ENCODE measurements at regions not wholly inside any gene's neighbourhood (a gene's known extent, or its start where the extent isn't known, plus 50 kb on each side); places are given as distances from the start of the nearest gene placed in this dataset.

GRCh38 chr15:97504031-97504792 is 456.3 kb upstream of the ARRDC4 start:
- peaks cover 0 to 1% of the 10 kb centered on the region in 2 donors for H3K9me3 Mint-ChIP-seq
- no peaks in the 10 kb centered on the region for H3K4me1 Mint-ChIP-seq
- DNase-seq (no peak), ATAC-seq (replicated peaks) (no peak)
- no peaks in the 10 kb centered on the region for H3K27me3 Mint-ChIP-seq
- H3K27ac Mint-ChIP-seq: no peak overlapping the region
- no peaks in the 10 kb centered on the region for H3K36me3 Mint-ChIP-seq
- H3K4me3 Mint-ChIP-seq: no peak overlapping the region

DNA sequence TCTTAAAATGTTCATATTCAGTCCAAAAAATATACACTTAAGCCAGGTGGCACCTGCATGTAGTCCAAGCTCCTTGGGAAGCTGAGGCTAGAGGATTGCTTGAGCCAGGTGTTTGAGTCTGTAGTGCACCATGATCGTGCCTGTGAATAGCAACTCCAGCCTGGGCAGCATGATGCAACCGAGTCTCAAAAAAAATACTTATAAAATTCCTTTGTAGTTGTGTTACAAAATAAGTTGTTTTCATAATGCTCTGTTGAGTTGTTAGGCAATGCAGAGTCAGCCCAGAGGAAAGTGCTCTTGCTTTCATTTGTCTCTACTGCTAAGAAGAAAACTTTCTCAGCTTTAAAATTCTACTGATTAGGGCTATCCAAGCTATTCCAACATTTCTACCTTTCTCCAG is 442.8 kb upstream of the ARRDC4 start:
- Mint-ChIP-seq H3K9me3 (no peaks in the 10 kb centered on the region), H3K4me1 (peaks cover 0 to 2% of the 10 kb centered on the region in 2 donors), H3K4me3 (no peak overlapping the region), H3K27me3 (no peaks in the 10 kb centered on the region), H3K36me3 (no peaks in the 10 kb centered on the region), H3K27ac (no peak overlapping the region)
- no peak for ATAC-seq (replicated peaks)
- DNase-seq: no peak

DNA sequence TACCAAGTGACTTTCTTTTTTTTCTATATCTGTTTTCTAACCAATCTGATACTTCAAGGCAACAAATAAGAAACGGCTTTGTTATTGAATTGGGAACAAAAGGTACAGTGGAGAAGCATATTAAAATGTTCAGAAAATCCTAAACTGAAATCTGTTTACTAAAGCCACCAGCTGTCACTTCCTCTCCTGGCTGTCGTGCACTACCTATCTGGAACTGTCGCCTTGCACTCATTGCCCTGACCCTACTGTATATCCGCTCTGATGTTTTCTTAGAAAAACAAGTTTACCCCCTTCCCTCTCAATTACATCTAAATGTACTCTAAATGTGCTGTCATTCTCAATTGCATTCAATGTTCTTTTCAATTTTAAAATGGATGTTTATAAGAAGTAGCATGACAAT is 439.8 kb upstream of the ARRDC4 start:
- no peak for ATAC-seq (replicated peaks)
- Mint-ChIP-seq H3K27ac (no peak overlapping the region), H3K4me1 (peaks cover 0 to 2% of the 10 kb centered on the region in 2 donors), H3K9me3 (peaks cover 2 to 4% of the 10 kb centered on the region in 2 donors), H3K4me3 (no peak overlapping the region), H3K27me3 (no peaks in the 10 kb centered on the region), H3K36me3 (no peaks in the 10 kb centered on the region)
- no peak for DNase-seq

GRCh38 chr15:97521381-97522285 is 438.9 kb upstream of the ARRDC4 start:
- DNase-seq (no peak), ATAC-seq (replicated peaks) (no peak)
- no peaks in the 10 kb centered on the region for H3K27me3 Mint-ChIP-seq
- no peaks in the 10 kb centered on the region for H3K36me3 Mint-ChIP-seq
- peaks cover 2 to 4% of the 10 kb centered on the region in 2 donors for H3K9me3 Mint-ChIP-seq
- H3K4me1 Mint-ChIP-seq: peaks cover 0 to 2% of the 10 kb centered on the region in 2 donors
- no peak overlapping the region for H3K4me3 Mint-ChIP-seq
- H3K27ac Mint-ChIP-seq: no peak overlapping the region

GRCh38 chr15:97522347-97522746 is 438.2 kb upstream of the ARRDC4 start:
- Mint-ChIP-seq H3K4me1 (peaks cover 0 to 2% of the 10 kb centered on the region in 2 donors), H3K27me3 (no peaks in the 10 kb centered on the region), H3K27ac (no peak overlapping the region), H3K36me3 (no peaks in the 10 kb centered on the region), H3K9me3 (peaks cover 2 to 6% of the 10 kb centered on the region in 2 donors), H3K4me3 (no peak overlapping the region)
- ATAC-seq (replicated peaks): no peak
- no peak for DNase-seq

- H3K9me3 Mint-ChIP-seq: peaks cover 2 to 8% of the 10 kb centered on the region in 2 donors
- peaks cover 0 to 2% of the 10 kb centered on the region in 2 donors for H3K4me1 Mint-ChIP-seq
- H3K4me3 Mint-ChIP-seq: no peak overlapping the region
- ATAC-seq (replicated peaks): no peak
- no peaks in the 10 kb centered on the region for H3K36me3 Mint-ChIP-seq
- no peak for DNase-seq
- H3K27ac Mint-ChIP-seq: no peak overlapping the region
- H3K27me3 Mint-ChIP-seq: no peaks in the 10 kb centered on the region
Measured at GRCh38 chr15:97525809-97526208, 434.7 kb upstream of the ARRDC4 start.

DNA sequence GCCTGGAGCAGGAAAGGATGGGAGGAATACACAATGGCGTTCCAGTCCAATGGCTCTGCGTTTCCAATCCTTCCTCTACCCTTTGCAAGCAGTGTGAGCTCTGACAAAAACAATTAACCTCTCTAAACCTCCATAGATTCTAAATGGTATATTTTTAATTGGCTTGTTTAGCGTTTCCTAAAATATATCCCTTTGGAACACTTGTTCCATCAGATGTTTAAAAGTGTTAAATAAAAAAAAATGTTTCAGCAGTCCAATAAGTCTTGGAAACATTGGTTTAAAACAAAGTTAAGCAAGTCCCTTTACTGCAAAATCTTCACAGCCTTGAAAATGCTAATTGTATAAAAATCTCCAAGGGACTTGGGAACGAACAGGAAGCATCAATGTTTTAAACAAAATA is 432.3 kb upstream of the ARRDC4 start:
- ATAC-seq (replicated peaks): no peak
- Mint-ChIP-seq H3K27me3 (no peaks in the 10 kb centered on the region), H3K4me1 (no peaks in the 10 kb centered on the region), H3K27ac (no peak overlapping the region), H3K36me3 (no peaks in the 10 kb centered on the region), H3K9me3 (peaks cover 2 to 8% of the 10 kb centered on the region in 2 donors), H3K4me3 (no peak overlapping the region)
- no peak for DNase-seq

DNA sequence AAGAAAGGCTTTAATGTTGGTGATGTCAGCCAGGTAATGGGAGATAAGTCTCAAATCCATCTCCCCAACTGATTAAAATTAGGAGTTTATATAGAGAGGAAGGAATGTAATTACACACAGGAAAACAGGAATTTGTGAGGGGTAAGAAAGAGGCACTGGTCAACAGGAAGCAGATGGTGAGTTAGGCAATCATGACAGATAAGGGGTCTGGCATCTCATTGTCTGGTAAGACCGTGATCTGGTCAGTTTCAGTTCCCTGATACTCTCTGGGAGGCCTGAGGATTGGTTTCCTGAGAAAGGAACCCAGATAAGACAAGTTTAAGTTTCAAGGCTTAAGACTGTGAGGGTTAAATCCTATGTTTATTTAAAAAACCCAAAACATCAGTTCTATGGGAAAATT is 414.7 kb upstream of the ARRDC4 start:
- no peak overlapping the region for H3K27ac Mint-ChIP-seq
- no peaks in the 10 kb centered on the region for H3K4me1 Mint-ChIP-seq
- no peak for DNase-seq
- no peaks in the 10 kb centered on the region for H3K27me3 Mint-ChIP-seq
- no peak for ATAC-seq (replicated peaks)
- H3K36me3 Mint-ChIP-seq: no peaks in the 10 kb centered on the region
- H3K4me3 Mint-ChIP-seq: no peak overlapping the region
- peaks cover 13 to 26% of the 10 kb centered on the region in 2 donors for H3K9me3 Mint-ChIP-seq

DNA sequence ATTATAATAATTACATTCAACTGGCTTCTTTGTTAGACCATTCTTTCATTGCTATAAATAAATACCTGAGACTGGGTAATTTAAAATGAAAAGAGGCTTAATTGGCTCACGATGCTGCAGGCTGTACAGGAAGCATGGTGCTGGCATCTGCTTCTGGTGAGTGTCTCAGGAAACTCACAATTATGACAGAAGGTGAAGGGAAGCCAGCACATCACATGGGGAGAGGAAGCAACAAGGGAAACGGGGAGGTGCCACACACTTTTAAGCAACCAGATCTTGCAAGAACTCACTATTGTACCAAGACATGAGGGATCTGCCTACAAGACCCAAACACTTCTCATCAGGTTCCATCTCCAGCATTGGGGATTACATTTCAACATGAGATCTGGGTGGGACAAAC is 413.1 kb upstream of the ARRDC4 start:
- Mint-ChIP-seq H3K27me3 (no peaks in the 10 kb centered on the region), H3K9me3 (peaks cover 15 to 31% of the 10 kb centered on the region in 2 donors), H3K36me3 (no peaks in the 10 kb centered on the region), H3K4me3 (no peak overlapping the region), H3K4me1 (no peaks in the 10 kb centered on the region), H3K27ac (no peak overlapping the region)
- no peak for DNase-seq
- no peak for ATAC-seq (replicated peaks)

- DNase-seq (no peak), ATAC-seq (replicated peaks) (no peak)
- H3K4me3 Mint-ChIP-seq: no peak overlapping the region
- no peaks in the 10 kb centered on the region for H3K27me3 Mint-ChIP-seq
- peaks cover 0 to 4% of the 10 kb centered on the region in 2 donors for H3K9me3 Mint-ChIP-seq
- H3K36me3 Mint-ChIP-seq: no peaks in the 10 kb centered on the region
- H3K4me1 Mint-ChIP-seq: no peaks in the 10 kb centered on the region
- no peak overlapping the region for H3K27ac Mint-ChIP-seq
Measured at GRCh38 chr15:97561529-97561928, 399.0 kb upstream of the ARRDC4 start.

- ATAC-seq (replicated peaks) (no peak), DNase-seq (no peak)
- H3K4me1 Mint-ChIP-seq: no peaks in the 10 kb centered on the region
- no peak overlapping the region for H3K27ac Mint-ChIP-seq
- H3K9me3 Mint-ChIP-seq: peaks cover 0 to 4% of the 10 kb centered on the region in 2 donors
- no peak overlapping the region for H3K4me3 Mint-ChIP-seq
- H3K27me3 Mint-ChIP-seq: no peaks in the 10 kb centered on the region
- H3K36me3 Mint-ChIP-seq: no peaks in the 10 kb centered on the region
Measured at GRCh38 chr15:97563516-97563915, 397.0 kb upstream of the ARRDC4 start.

DNA sequence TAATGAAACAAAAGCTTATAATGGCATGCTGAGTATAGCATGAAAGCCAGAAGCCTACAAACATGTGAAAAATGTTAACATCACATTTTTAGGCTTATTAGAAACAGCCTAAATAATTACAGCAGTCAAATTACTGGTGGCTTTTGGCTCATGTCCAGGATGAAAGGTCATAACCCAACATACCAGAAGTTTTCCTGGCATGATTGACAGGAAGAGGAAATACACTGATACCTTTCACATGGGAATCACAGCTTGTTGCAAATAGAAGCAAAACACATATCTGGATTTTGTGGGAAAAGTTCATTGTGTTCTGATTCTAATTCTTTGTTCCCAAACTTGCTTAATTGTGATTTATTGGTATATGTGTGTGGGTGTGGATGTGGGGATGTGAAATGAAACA is 393.5 kb upstream of the ARRDC4 start:
- H3K4me3 Mint-ChIP-seq: no peak overlapping the region
- H3K9me3 Mint-ChIP-seq: peaks cover 0 to 5% of the 10 kb centered on the region in 2 donors
- H3K4me1 Mint-ChIP-seq: no peaks in the 10 kb centered on the region

DNA sequence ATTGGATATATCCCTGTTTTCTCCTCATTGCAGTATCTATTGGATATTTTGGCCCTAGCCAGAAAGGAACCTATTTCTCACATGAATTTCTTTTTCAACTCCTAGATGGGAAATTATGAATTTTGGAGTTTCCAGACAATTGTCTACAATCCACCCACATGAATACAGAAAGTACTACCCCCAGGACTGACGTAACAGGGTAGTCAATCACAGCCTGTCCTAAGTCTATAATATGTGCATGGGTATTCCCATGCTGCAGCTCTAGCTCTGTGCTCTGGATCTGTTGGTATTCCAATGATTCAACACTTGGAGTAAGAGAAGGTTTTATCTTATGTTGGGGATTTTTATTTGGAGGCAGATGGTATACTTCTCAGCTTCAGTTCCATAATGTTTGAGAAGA is 393.1 kb upstream of the ARRDC4 start:
- Mint-ChIP-seq H3K4me3 (no peak overlapping the region), H3K36me3 (no peaks in the 10 kb centered on the region), H3K9me3 (peaks cover 0 to 5% of the 10 kb centered on the region in 2 donors), H3K27me3 (no peaks in the 10 kb centered on the region), H3K4me1 (no peaks in the 10 kb centered on the region), H3K27ac (no peak overlapping the region)
- ATAC-seq (replicated peaks) (no peak), DNase-seq (no peak)

More for the DNA sequence above, 393.5 kb upstream of the ARRDC4 start:
- ATAC-seq (replicated peaks) (no peak), DNase-seq (no peak)
- H3K36me3 Mint-ChIP-seq: no peaks in the 10 kb centered on the region
- H3K27me3 Mint-ChIP-seq: no peaks in the 10 kb centered on the region
- no peak overlapping the region for H3K27ac Mint-ChIP-seq

DNA sequence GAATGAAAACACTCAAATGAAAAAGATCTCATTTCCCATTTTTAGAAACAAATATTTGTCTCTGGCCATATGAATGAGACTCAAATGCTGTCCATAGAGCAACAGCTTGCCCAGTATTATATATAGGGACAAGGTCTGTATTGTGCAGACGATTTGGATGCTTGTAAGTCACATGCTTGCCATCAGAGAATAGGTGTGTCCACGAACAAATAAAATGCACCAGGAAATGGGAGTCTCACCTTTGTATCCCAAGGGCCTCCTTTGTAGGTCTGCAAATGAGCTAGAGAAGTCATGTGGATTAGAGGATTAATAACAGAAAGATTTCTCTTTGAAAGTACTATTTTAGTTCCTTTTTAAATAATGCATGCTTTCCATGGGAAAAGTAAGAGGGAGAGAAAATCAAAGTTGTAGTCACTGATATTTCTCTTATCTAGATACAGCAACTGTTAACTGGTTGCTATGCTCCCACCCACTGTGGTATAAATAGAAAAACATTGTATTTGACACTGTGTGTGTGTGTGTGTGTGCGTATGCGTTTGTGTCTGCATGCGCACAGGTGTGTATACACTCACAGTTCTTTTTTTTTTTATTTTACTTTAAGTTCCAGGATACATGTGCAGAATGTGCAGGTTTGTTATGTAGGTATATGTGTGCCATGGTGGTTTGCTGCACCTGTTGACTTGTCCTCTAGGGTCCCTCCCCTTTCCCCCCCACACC is 383.4 kb upstream of the ARRDC4 start:
- Mint-ChIP-seq H3K4me1 (no peaks in the 10 kb centered on the region), H3K4me3 (no peak overlapping the region), H3K27me3 (no peaks in the 10 kb centered on the region), H3K36me3 (no peaks in the 10 kb centered on the region), H3K9me3 (peaks cover 5 to 10% of the 10 kb centered on the region in 2 donors), H3K27ac (no peak overlapping the region)
- no peak for ATAC-seq (replicated peaks)
- DNase-seq: no peak

All from stimulated activated naive B cell treated with anti-CD40 and anti-IgM and Interleukin-4, amounts not matched to agents 10 μg/mL and 1 μg/mL and 100 μg/mL, for 72 hours (primary cell).